K562 (cell line): ENCODE measurements at regions not wholly inside any gene's neighbourhood (a gene's known extent, or its start where the extent isn't known, plus 50 kb on each side); places are given as distances from the start of the nearest gene placed in this dataset.

ENCODE experiments used
- ATAC-seq: fragments of 200-7000 bp; cut with Tn5 transposase; 3 replicates; pipeline ENCODE4 v1.9.1; 2020; ENCODE audit warnings: moderate library complexity
- BruUV-seq: library from RNA; stranded (reverse); fragments of 400-500 nt; replicated peaks from 2 replicates; lab custom pipeline; 2021; lab: Mats Ljungman, UMichigan
- CTCF ChIA-PET: fragments of 300-600 bp; formaldehyde crosslinking; extraction: SDS; loops from one replicate; lab custom pipeline; 2021; ENCODE audit warnings: low intra/inter-chr PET ratio; lab: Yijun Ruan, JAX
- POLR2A ChIA-PET: fragments of 300-600, 350-650 bp; sonication (Branson Sonifier 250); formaldehyde crosslinking; extraction: SDS; loops from one replicate; lab custom pipeline; 2021; ENCODE audit warnings: antibody characterized with exemption, inconsistent platforms; lab: Yijun Ruan, JAX
- DNase-seq, 4 experiments: peaks; one replicate each; pipeline versions ENCODE4 v3.0.0 to v3.0.0-alpha.2; 2011 to 2018; ENCODE audit warnings: low spot score in 3 of 4, mixed read lengths in 3 of 4; ENCODE audit errors: extremely low read depth in 1 of 4
- FAIRE-seq: peaks from 2 replicates; lab custom pipeline; 2011; peaks lifted over from hg19 to GRCh38; lab: Jason Lieb, UNC
- H2AFZ ChIP-seq: 2 replicates; pipeline ENCODE4 v1.6.0; 2011; ENCODE audit warnings: low read depth, low read length, control low read depth, inconsistent platforms
- H3K27ac ChIP-seq: fragments of 200-600 bp; 3 replicates; pipeline ENCODE4 v1.8.0; 2011; ENCODE audit warnings: low read depth, mild to moderate bottlenecking, control low read depth, inconsistent platforms, low read length, moderate library complexity, mixed read lengths; ENCODE audit errors: extremely low read depth
- H3K27me3 ChIP-seq, 2 experiments: fragments of 300-600 bp in 1 of 2; 2 replicates in 1 of 2; 3 replicates in 1 of 2; pipeline versions ENCODE4 v1.6.0 to v1.8.0; 2011; ENCODE audit warnings: inconsistent platforms in 2 of 2, low read length in 2 of 2, mild to moderate bottlenecking in 1 of 2, mixed read lengths in 1 of 2, moderate library complexity in 1 of 2; ENCODE audit not compliant: control insufficient read depth in 2 of 2, insufficient read depth in 2 of 2
- H3K36me3 ChIP-seq: fragments of 300-600 bp; 3 replicates; pipeline ENCODE4 v1.8.0; 2011; ENCODE audit warnings: mild to moderate bottlenecking, low read length, inconsistent platforms; ENCODE audit not compliant: control insufficient read depth, insufficient read depth
- H3K4me1 ChIP-seq, 2 experiments: fragments of 200-600 bp in 1 of 2; replicated peaks in 1 of 2; 2 replicates in 1 of 2; 3 replicates in 1 of 2; pipeline versions ENCODE4 v1.5.1 to v1.8.0; 2011; ENCODE audit warnings: inconsistent platforms in 2 of 2, low read length in 2 of 2, mild to moderate bottlenecking in 1 of 2, mixed read lengths in 1 of 2, moderate library complexity in 1 of 2; ENCODE audit not compliant: control insufficient read depth in 2 of 2, insufficient read depth in 2 of 2
- H3K4me2 ChIP-seq: 2 replicates; pipeline ENCODE4 v1.6.1; 2011; ENCODE audit warnings: low read length, control low read depth, inconsistent platforms, mixed read lengths; ENCODE audit not compliant: insufficient read depth
- H3K4me3 ChIP-seq: fragments of 200-600 bp; sonication (generic), shearing (Covaris generic); 2 replicates; pipeline ENCODE4 v1.5.1; 2016; ENCODE audit warnings: control low read depth, inconsistent platforms
- H3K79me2 ChIP-seq: fragments of 200-600 bp; 3 replicates; pipeline ENCODE4 v1.8.0; 2011; ENCODE audit warnings: low read length, inconsistent platforms; ENCODE audit not compliant: control insufficient read depth, insufficient read depth
- H3K9ac ChIP-seq, 2 experiments: 2 replicates each; pipeline versions ENCODE4 v1.6.0 to v1.6.1; 2011; ENCODE audit warnings: low read depth in 2 of 2, low read length in 2 of 2, control low read depth in 1 of 2, inconsistent platforms in 1 of 2, mild to moderate bottlenecking in 1 of 2, mixed read lengths in 1 of 2; ENCODE audit not compliant: insufficient read depth in 1 of 2
- H3K9me1 ChIP-seq: one replicate; pipeline ENCODE4 v1.6.0; 2011; ENCODE audit warnings: inconsistent platforms, mild to moderate bottlenecking, low read length, moderate library complexity; ENCODE audit not compliant: control insufficient read depth, insufficient read depth
- H3K9me3 ChIP-seq: replicated peaks from 2 replicates; pipeline ENCODE4 v1.5.1; 2011; ENCODE audit warnings: low read depth, low read length, inconsistent platforms; ENCODE audit not compliant: control insufficient read depth, insufficient read depth
- H4K20me1 ChIP-seq: replicated peaks from 2 replicates; pipeline ENCODE4 v1.6.1; 2011; ENCODE audit warnings: low read length, inconsistent platforms, mixed read lengths; ENCODE audit not compliant: control insufficient read depth, insufficient read depth
- ELF1 ChIP-seq: fragments of 200-800 bp; sonication (Bioruptor generic); IDR thresholded peaks from 2 replicates; pipeline ENCODE4 v1.6.1; 2016; ENCODE audit warnings: missing genetic modification characterization, missing compliant biosample characterization
- HCFC1 ChIP-seq: IDR thresholded peaks from 2 replicates; pipeline ENCODE4 v1.6.1; 2012; ENCODE audit warnings: low read depth, low read length, improper control_type of control experiment
- HDAC8 ChIP-seq: fragments of 450-650 bp; IDR thresholded peaks from 2 replicates; pipeline ENCODE4 v1.6.1; 2016; ENCODE audit warnings: mild to moderate bottlenecking, missing genetic modification characterization, moderate library complexity, missing compliant biosample characterization
- L3MBTL2 ChIP-seq: fragments of 450-650 bp; IDR thresholded peaks from 2 replicates; pipeline ENCODE4 v1.6.1; 2016; ENCODE audit warnings: mild to moderate bottlenecking, moderate library complexity
- STAT6 ChIP-seq: sonication (generic); formaldehyde crosslinking; IDR thresholded peaks from 2 replicates; pipeline ENCODE4 v1.8.1; 2023; ENCODE audit warnings: mild to moderate bottlenecking, missing genetic modification reagents
- WGBS: fragments of 100-300 bp; shearing (Covaris generic); methylation state at CpG from one replicate; pipeline ENCODE4 v1.1.6; 2016; ENCODE audit warnings: low coverage, mixed read lengths; ENCODE audit not compliant: insufficient coverage; ENCODE audit errors: missing lambda C conversion rate; 5-methylcytosine and 5-hydroxymethylcytosine counted together
- in situ Hi-C: fragments of 300-500 bp; cut with MboI; formaldehyde crosslinking; loops from 4 replicates; pipeline ENCODE4 v1.15.0; 2018; ENCODE audit warnings: inconsistent platforms, mixed read lengths
- intact Hi-C: fragments of 100-400 bp; cut with micrococcal nuclease; formaldehyde crosslinking; loops from 2 replicates; pipeline ENCODE4 v1.14.2; 2022

- Histone ChIP-seq H3K4me3 (no peak overlapping the region), H3K9ac (no peak overlapping the region), H4K20me1 (no peaks in the 10 kb centered on the region), H3K9me3 (no peaks in the 10 kb centered on the region), H3K36me3 (no peaks in the 10 kb centered on the region), H3K27ac (no peak overlapping the region), H3K4me1 (no peaks in the 10 kb centered on the region), H3K27me3 (peaks cover 8 to 25% of the 10 kb centered on the region in 2 experiments), H3K79me2 (no peaks in the 10 kb centered on the region), H3K4me2 (no peak overlapping the region), H3K9me1 (no peaks in the 10 kb centered on the region), H2AFZ (no peak overlapping the region)
- 7% methylated on average over 1 of the region's 1 CpG for WGBS
- in situ Hi-C loops (no loop called here), intact Hi-C loops (no loop called here)
- no peak for TF ChIP-seq HCFC1
- no peak for TF ChIP-seq HDAC8 (tag)
- TF ChIP-seq ELF1 (tag) = 0 out of 2 replicates have a peak, but pooled peaks have one; percentile 12
- no peak for TF ChIP-seq STAT6 (CRISPR knock-in tag)
- TF ChIP-seq L3MBTL2 = no peak
- ChIA-PET CTCF (no interaction called here), POLR2A (no interaction called here)
- no peak for FAIRE-seq
- no peak for ATAC-seq
- no peak for DNase-seq
- BruUV-seq = no TSS peak
Measured at GRCh38 chr1:157438146-157438545, 114.2 kb downstream of the FCRL5 start.
